Fibroblast of mammary gland (primary cell): ENCODE measurements at regions not wholly inside any gene's neighbourhood (a gene's known extent, or its start where the extent isn't known, plus 50 kb on each side); places are given as distances from the start of the nearest gene placed in this dataset.
"Not testable (repeated sequence)": the region's sequence is repeated elsewhere in the genome, so short reads cannot be mapped to it uniquely, and the experiment has no call there.

Experiments
- DNase-seq: peaks from one replicate; pipeline ENCODE4 v3.0.0-alpha.2; 2010; ENCODE audit warnings: low read depth
- H3K4me3 ChIP-seq: 2 replicates; pipeline ENCODE4 v1.5.1; 2011; ENCODE audit warnings: low read depth, mild to moderate bottlenecking, low read length, moderate library complexity; ENCODE audit not compliant: control insufficient read depth
- TF ChIP-seq, protein P1 (sequence below): conservative IDR thresholded peaks from 2 replicates; pipeline ENCODE4 v1.5.1; 2011; ENCODE audit warnings: low read depth, low read length, inconsistent platforms; ENCODE audit not compliant: control insufficient read depth, insufficient read depth

DNA sequence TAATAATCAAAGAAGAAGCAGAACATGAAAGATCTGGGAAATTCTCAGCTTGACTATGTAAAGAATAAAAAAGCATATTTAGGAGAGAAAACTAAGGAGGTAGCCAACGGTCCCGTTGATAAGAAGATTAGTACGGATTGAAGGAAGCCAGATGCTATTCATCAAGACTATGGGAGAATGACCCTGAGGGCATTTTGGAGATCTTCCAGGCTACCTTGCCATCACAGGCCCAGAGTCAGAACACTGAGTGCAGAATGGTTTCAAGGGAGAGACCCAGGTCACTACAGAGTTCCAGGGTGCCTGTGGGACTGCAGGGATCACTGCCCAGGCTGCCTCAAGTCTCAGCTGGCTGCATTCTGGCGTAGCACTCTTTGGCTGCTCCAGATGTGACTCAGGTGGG is 752.9 kb upstream of the ARPP21 start:
- H3K4me3 ChIP-seq: no peak overlapping the region
- TF ChIP-seq, protein P1, sequence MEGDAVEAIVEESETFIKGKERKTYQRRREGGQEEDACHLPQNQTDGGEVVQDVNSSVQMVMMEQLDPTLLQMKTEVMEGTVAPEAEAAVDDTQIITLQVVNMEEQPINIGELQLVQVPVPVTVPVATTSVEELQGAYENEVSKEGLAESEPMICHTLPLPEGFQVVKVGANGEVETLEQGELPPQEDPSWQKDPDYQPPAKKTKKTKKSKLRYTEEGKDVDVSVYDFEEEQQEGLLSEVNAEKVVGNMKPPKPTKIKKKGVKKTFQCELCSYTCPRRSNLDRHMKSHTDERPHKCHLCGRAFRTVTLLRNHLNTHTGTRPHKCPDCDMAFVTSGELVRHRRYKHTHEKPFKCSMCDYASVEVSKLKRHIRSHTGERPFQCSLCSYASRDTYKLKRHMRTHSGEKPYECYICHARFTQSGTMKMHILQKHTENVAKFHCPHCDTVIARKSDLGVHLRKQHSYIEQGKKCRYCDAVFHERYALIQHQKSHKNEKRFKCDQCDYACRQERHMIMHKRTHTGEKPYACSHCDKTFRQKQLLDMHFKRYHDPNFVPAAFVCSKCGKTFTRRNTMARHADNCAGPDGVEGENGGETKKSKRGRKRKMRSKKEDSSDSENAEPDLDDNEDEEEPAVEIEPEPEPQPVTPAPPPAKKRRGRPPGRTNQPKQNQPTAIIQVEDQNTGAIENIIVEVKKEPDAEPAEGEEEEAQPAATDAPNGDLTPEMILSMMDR: no peak
- DNase-seq: no peak

DNA sequence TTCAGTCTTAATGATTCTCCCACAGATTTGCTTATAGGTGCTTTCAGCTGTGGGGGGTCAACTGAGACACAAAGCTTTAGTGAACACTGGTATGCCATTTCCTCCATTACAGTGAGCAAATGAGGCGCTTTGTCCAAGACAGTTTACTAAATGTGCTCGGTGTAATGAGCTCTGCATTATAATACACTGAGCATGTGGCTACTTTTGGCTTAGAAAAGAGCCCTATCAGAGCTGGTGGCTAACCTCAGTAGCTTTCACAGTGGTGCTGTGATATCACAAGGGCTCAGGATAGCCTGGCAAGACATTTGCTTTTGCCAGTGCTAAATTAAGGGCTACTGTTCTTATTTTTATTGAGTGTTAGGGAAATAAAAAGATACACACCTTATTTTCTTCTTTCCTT is 749.7 kb upstream of the ARPP21 start:
- TF ChIP-seq, protein P1: no peak
- no peak for DNase-seq
- no peak overlapping the region for H3K4me3 ChIP-seq

DNA sequence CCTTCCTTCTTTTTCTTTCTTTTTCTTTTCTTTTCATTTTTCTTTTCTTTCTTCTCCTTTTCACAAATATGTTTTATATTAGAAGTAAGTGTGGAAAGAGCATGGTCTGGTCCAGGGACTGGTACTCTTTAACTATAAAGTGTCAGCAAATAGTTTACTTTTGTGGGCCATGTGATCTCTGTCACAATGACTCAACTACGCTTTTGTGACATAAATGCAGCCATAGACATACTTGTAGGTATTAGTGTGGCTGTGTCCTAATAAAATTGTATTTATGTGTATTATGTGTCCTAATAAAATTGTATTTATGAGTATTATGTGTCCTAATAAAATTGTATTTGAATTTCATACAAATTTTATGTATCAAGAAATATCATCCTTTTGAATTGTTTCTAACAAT is 749.1 kb upstream of the ARPP21 start:
- H3K4me3 ChIP-seq: no peak overlapping the region
- TF ChIP-seq, protein P1: no peak
- no peak for DNase-seq

DNA sequence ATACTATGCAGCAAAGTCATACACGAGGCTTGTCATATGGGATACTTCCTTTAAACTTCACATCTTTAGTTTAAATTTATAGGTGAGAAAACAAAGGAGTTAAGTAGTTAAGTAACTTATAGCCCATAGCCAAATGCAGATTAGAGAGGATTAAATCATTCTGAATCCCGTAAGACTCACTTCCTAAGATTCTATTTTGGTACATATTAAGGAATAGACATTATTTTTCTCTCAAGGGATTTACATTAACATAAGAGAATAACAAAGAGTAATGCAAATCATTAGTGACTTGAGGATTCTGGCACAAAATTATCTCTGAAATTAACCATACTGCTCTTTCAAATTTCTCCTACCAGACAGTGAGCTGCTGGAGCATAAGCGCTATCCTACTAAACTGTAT is 747.4 kb upstream of the ARPP21 start:
- no peak for DNase-seq
- TF ChIP-seq, protein P1: no peak
- H3K4me3 ChIP-seq: no peak overlapping the region

DNA sequence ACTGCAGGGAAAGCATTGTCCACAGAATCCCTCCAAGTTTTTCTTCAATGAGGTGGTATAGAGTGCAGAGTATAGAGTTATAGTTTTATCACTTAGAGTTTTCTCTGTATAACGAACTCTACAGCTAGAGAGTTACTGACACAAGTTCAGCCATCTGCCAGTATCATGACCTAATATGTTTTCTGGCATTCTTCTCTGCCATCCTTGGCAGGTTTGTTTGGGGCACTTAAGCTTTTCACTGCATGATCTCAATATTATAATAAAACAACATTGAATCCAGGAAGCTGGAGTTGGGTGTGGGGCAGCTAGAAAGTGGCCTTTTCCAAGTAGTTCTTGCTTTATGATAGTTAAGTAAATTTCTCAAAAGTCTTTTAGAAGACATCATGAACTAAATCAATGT is 743.5 kb upstream of the ARPP21 start:
- TF ChIP-seq, protein P1: no peak
- DNase-seq: no peak
- no peak overlapping the region for H3K4me3 ChIP-seq

DNA sequence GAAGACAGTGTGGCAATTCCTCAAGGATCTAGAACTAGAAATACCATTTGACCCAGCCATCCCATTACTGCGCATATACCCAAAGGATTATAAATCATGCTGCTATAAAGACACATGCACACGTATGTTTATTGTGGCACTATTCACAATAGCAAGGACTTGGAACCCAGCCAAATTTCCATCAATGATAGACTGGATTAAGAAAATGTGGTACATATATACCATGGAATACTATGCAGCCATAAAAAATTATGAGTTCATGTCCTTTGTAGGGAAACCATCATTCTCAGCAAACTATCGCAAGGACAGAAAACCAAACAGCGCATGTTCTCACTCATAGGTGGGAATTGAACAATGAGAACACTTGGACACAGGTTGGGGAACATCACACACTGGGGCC is 729.6 kb upstream of the ARPP21 start:
- not testable (repeated sequence) for DNase-seq, H3K4me3 ChIP-seq

DNA sequence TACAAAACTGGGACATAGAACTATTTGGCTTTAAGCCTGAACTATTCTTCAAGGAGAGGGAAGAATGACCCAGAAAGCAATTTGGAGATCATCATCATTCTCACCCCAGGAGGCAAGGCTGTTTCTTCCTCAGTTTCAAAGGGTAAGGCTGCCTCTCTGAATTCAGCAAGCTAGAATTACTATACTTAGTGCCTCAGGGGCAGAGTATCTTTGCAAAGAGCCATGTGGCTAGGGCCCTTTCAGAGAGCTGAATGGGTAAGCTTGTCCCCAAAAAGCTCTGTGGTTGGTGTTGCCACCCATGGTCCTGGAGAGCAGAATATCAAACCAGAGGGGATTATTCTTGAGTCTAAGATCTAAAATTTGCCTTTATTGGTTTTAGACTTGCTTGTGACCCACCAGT is 720.3 kb upstream of the ARPP21 start:
- no peak for DNase-seq
- TF ChIP-seq, protein P1: no peak
- H3K4me3 ChIP-seq: no peak overlapping the region
